ENCODE measurements at regions not wholly inside any gene's neighbourhood (a gene's known extent, or its start where the extent isn't known, plus 50 kb on each side); places are given as distances from the start of the nearest gene placed in this dataset.

- TF ChIP-seq HDAC6 (IDR thresholded peaks at IDR 0.05; ENCODE audit: low read depth, low read length), result no peak
- no peak for TF ChIP-seq TGIF2 (CRISPR knock-in tag; IDR thresholded peaks at IDR 0.05)
- TF ChIP-seq TOE1 (IDR thresholded peaks at IDR 0.05; ENCODE audit: borderline replicate concordance), result no peak
- no peak for TF ChIP-seq TOE1 (CRISPR knock-in tag; IDR thresholded peaks at IDR 0.05; ENCODE audit: borderline replicate concordance, low read depth)
- no peak for TF ChIP-seq ZBTB7A (IDR thresholded peaks at IDR 0.05; ENCODE audit: borderline replicate concordance, control insufficient read depth, low read depth, low read length)
- TF ChIP-seq CBX2 (IDR thresholded peaks at IDR 0.05; ENCODE audit: insufficient read depth, low read length, poor library complexity, severe bottlenecking), result no peak
- TF ChIP-seq NR4A1 (CRISPR knock-in tag; IDR thresholded peaks at IDR 0.05), result no peak
- no peak for TF ChIP-seq NR4A1 (tag; IDR thresholded peaks at IDR 0.05)
- no peak for TF ChIP-seq MCM7 (IDR thresholded peaks at IDR 0.05)
- no peak for TF ChIP-seq EP300 (IDR thresholded peaks at IDR 0.05; ENCODE audit: low read length)
- TF ChIP-seq USF1 (CRISPR knock-in tag; IDR thresholded peaks at IDR 0.05), result no peak
- no peak for TF ChIP-seq TEAD4 (IDR thresholded peaks at IDR 0.05; ENCODE audit: low read length)
- TF ChIP-seq TEAD4 (CRISPR knock-in tag; IDR thresholded peaks at IDR 0.05; ENCODE audit: borderline replicate concordance), result no peak
- TF ChIP-seq PURB (CRISPR knock-in tag; IDR thresholded peaks at IDR 0.05; ENCODE audit: low read depth), result no peak
- TF ChIP-seq BRD9 (IDR thresholded peaks at IDR 0.05; ENCODE audit: low read depth, partially characterized antibody), result no peak
- no peak for TF ChIP-seq NFXL1 (CRISPR knock-in tag; IDR thresholded peaks at IDR 0.05)
- TF ChIP-seq FIP1L1 (IDR thresholded peaks at IDR 0.05; ENCODE audit: low read depth, low read length, poor library complexity, severe bottlenecking), result no peak
- no peak for TF ChIP-seq BMI1 (IDR thresholded peaks at IDR 0.05; ENCODE audit: low read length)
- TF ChIP-seq ZNF785 (CRISPR knock-in tag; IDR thresholded peaks at IDR 0.05), result no peak
- no peak for TF ChIP-seq HMG20B (CRISPR knock-in tag; IDR thresholded peaks at IDR 0.05)
- no peak for TF ChIP-seq ZSCAN32 (CRISPR knock-in tag; IDR thresholded peaks at IDR 0.05)
- TF ChIP-seq HCFC1 (IDR thresholded peaks at IDR 0.05; ENCODE audit: low read depth, low read length), result no peak
- TF ChIP-seq KLF13 (tag; IDR thresholded peaks at IDR 0.05; ENCODE audit: borderline replicate concordance, low read depth), result no peak
- Histone ChIP-seq H3K27me3 (ENCODE audit: control insufficient read depth in 2 of 2, insufficient read depth in 2 of 2, low read length in 2 of 2) (no peaks in the 10 kb centered on the region), H3K4me2 (ENCODE audit: insufficient read depth, low read length) (no peak overlapping the region), H3K9ac (ENCODE audit: insufficient read depth in 1 of 2, low read depth in 2 of 2, low read length in 2 of 2) (no peak overlapping the region), H3K4me1 (replicated peaks in 1 of 2; ENCODE audit: control insufficient read depth in 2 of 2, insufficient read depth in 2 of 2, low read length in 2 of 2) (no peaks in the 10 kb centered on the region), H2AFZ (ENCODE audit: low read depth, low read length) (no peak overlapping the region), H4K20me1 (replicated peaks; ENCODE audit: control insufficient read depth, insufficient read depth, low read length) (no peaks in the 10 kb centered on the region), H3K9me3 (replicated peaks; ENCODE audit: control insufficient read depth, insufficient read depth, low read depth, low read length) (no peaks in the 10 kb centered on the region), H3K79me2 (ENCODE audit: control insufficient read depth, insufficient read depth, low read length) (no peaks in the 10 kb centered on the region), H3K36me3 (ENCODE audit: control insufficient read depth, insufficient read depth, low read length) (no peaks in the 10 kb centered on the region), H3K9me1 (ENCODE audit: control insufficient read depth, insufficient read depth, low read length) (no peaks in the 10 kb centered on the region), H3K27ac (ENCODE audit: extremely low read depth, low read depth, low read length) (no peak overlapping the region), H3K4me3 (no peak overlapping the region)
- WGBS (ENCODE audit: insufficient coverage, low coverage, missing lambda C conversion rate), result 2% methylated on average over 5 of the region's 5 CpGs
- no peak for ATAC-seq
- in situ Hi-C loops (cut with MboI) (no loop called here), intact Hi-C loops (cut with micrococcal nuclease) (no loop called here)
- no peak for FAIRE-seq
- ChIA-PET POLR2A (no interaction called here), CTCF (ENCODE audit: low intra/inter-chr PET ratio) (no interaction called here)
- DNase-seq (ENCODE audit: extremely low read depth in 1 of 4, low spot score in 3 of 4), result no peak
- no TSS peak for BruUV-seq (replicated peaks)
Observed at GRCh38 chr16:52597772-52598483, 51.0 kb upstream of the TOX3 start.
